GM23338 (cell line): ENCODE measurements at regions not wholly inside any gene's neighbourhood (a gene's known extent, or its start where the extent isn't known, plus 50 kb on each side); places are given as distances from the start of the nearest gene placed in this dataset.

Experiments used
- ATAC-seq: fragments of 200-7000 bp; cut with Tn5 transposase; 3 replicates; pipeline ENCODE4 v1.9.1; 2020
- DNase-seq: peaks from one replicate; pipeline ENCODE4 v3.0.0-alpha.2; 2015; ENCODE audit warnings: low spot score
- H2AFZ ChIP-seq: fragments of 200-600 bp; sonication (generic); 2 replicates; pipeline ENCODE4 v1.8.0; 2016; ENCODE audit warnings: antibody characterized with exemption, mild to moderate bottlenecking, moderate library complexity
- H3F3A ChIP-seq: fragments of 200-600 bp; sonication (generic); replicated peaks from 2 replicates; pipeline ENCODE4 v1.8.0; 2017; ENCODE audit warnings: antibody characterized with exemption, mixed run types, low read depth
- H3K27ac ChIP-seq: fragments of 200-600 bp; sonication (generic); 2 replicates; pipeline ENCODE4 v1.6.1; 2016; ENCODE audit warnings: low read depth
- H3K27me3 ChIP-seq: fragments of 200-600 bp; sonication (generic); 2 replicates; pipeline ENCODE4 v1.8.0; 2016; ENCODE audit warnings: mild to moderate bottlenecking, mixed run types, moderate library complexity; ENCODE audit not compliant: insufficient read depth
- H3K36me3 ChIP-seq: fragments of 200-600 bp; sonication (generic); 2 replicates; pipeline ENCODE4 v1.8.0; 2016; ENCODE audit warnings: mild to moderate bottlenecking; ENCODE audit not compliant: insufficient read depth
- H3K4me1 ChIP-seq: fragments of 200-600 bp; sonication (generic); 2 replicates; pipeline ENCODE4 v1.8.0; 2016; ENCODE audit warnings: mild to moderate bottlenecking, moderate library complexity; ENCODE audit not compliant: insufficient read depth
- H3K4me2 ChIP-seq: fragments of 200-600 bp; sonication (generic); 2 replicates; pipeline ENCODE4 v1.7.1; 2017; ENCODE audit warnings: mixed run types
- H3K4me3 ChIP-seq: fragments of 200-600 bp; sonication (generic); 2 replicates; pipeline ENCODE4 v1.6.1; 2016; ENCODE audit warnings: mixed run types
- H3K79me2 ChIP-seq: fragments of 200-600 bp; sonication (generic); replicated peaks from 2 replicates; pipeline ENCODE4 v1.8.0; 2017; ENCODE audit warnings: mild to moderate bottlenecking; ENCODE audit not compliant: insufficient read depth
- H3K9me2 ChIP-seq: fragments of 200-600 bp; sonication (generic); 2 replicates; pipeline ENCODE4 v1.8.0; 2017; ENCODE audit not compliant: insufficient read depth
- H4K20me1 ChIP-seq: fragments of 200-600 bp; sonication (generic); replicated peaks from 2 replicates; pipeline ENCODE4 v1.8.0; 2017; ENCODE audit warnings: mild to moderate bottlenecking; ENCODE audit not compliant: insufficient read depth
- H3K27ac Mint-ChIP-seq: 2 replicates; pipeline ENCODE4 v1.8.0; 2020; ENCODE audit warnings: inconsistent platforms, mild to moderate bottlenecking, moderate library complexity, mixed read lengths
- H3K27me3 Mint-ChIP-seq: 3 replicates; pipeline ENCODE4 v1.8.0; 2022; ENCODE audit warnings: low read depth, mild to moderate bottlenecking, moderate library complexity, mixed read lengths, inconsistent platforms; ENCODE audit not compliant: insufficient read depth, poor library complexity
- H3K36me3 Mint-ChIP-seq: 3 replicates; pipeline ENCODE4 v1.8.0; 2021; ENCODE audit warnings: low read depth, mild to moderate bottlenecking, inconsistent platforms, moderate library complexity, mixed read lengths
- H3K4me1 Mint-ChIP-seq: 3 replicates; pipeline ENCODE4 v1.8.0; 2020; ENCODE audit warnings: mild to moderate bottlenecking, inconsistent platforms, mixed read lengths
- H3K4me3 Mint-ChIP-seq: 3 replicates; pipeline ENCODE4 v1.8.0; 2021; ENCODE audit warnings: moderate library complexity, mild to moderate bottlenecking, inconsistent platforms, mixed read lengths
- H3K9me3 Mint-ChIP-seq: 3 replicates; pipeline ENCODE4 v1.8.0; 2020; ENCODE audit warnings: moderate library complexity, mild to moderate bottlenecking, inconsistent platforms, mixed read lengths
- EZH2 ChIP-seq: fragments of 200-600 bp; sonication (generic); IDR thresholded peaks from one replicate; pipeline ENCODE4 v1.8.0; 2017; ENCODE audit warnings: antibody characterized with exemption, mild to moderate bottlenecking, low read depth; ENCODE audit not compliant: unreplicated experiment
- EZH2phosphoT487 ChIP-seq: fragments of 200-600 bp; sonication (generic); IDR thresholded peaks from one replicate; pipeline ENCODE4 v1.8.1; 2018; ENCODE audit warnings: antibody characterized with exemption; ENCODE audit not compliant: unreplicated experiment
- JUNB ChIP-seq: IDR thresholded peaks from one replicate; pipeline ENCODE4 v1.6.1; 2016; ENCODE audit warnings: antibody characterized with exemption; ENCODE audit not compliant: unreplicated experiment
- NANOG ChIP-seq: IDR thresholded peaks from 2 replicates; pipeline ENCODE4 v1.6.1; 2016; ENCODE audit warnings: antibody characterized with exemption, borderline replicate concordance
- TF ChIP-seq, protein P1 (sequence below): IDR thresholded peaks from 2 replicates; pipeline ENCODE4 v1.6.1; 2016; ENCODE audit warnings: antibody characterized with exemption
- TF ChIP-seq, protein P2 (sequence below), 2 experiments: fragments of 200-600 bp in 1 of 2; sonication (generic) in 1 of 2; conservative IDR thresholded peaks; 2 replicates each; pipeline versions ENCODE4 v1.5.1 to v1.6.1; 2016 to 2017; ENCODE audit warnings: antibody characterized with exemption in 2 of 2, low read depth in 2 of 2, mild to moderate bottlenecking in 2 of 2, moderate library complexity in 1 of 2
- TF ChIP-seq, protein P3 (sequence below): fragments of 250-450 bp; sonication (Bioruptor Pico); IDR thresholded peaks from 2 replicates; pipeline ENCODE4 v1.5.0; 2020; ENCODE audit warnings: mild to moderate bottlenecking, moderate library complexity

GRCh38 chr13:47126432-47126831, 229.6 kb upstream of the HTR2A start:
- Histone ChIP-seq H3K79me2 (no peaks in the 10 kb centered on the region), H2AFZ (no peak overlapping the region), H3K9me2 (no peaks in the 10 kb centered on the region), H3K4me2 (no peak overlapping the region), H4K20me1 (no peaks in the 10 kb centered on the region), H3K4me1 (no peaks in the 10 kb centered on the region; the same call in 1 of the 2 replicates), H3F3A (no peaks in the 10 kb centered on the region), H3K27ac (no peak overlapping the region), H3K4me3 (no peak overlapping the region), H3K36me3 (no peaks in the 10 kb centered on the region), H3K27me3 (no peaks in the 10 kb centered on the region)
- H3K27me3 Mint-ChIP-seq: peaks cover 6% of the 10 kb centered on the region
- no peaks in the 10 kb centered on the region for H3K36me3 Mint-ChIP-seq
- ATAC-seq (no peak), DNase-seq (no peak)
- peaks cover 2% of the 10 kb centered on the region; the same call in 1 of the 3 replicates for H3K9me3 Mint-ChIP-seq
- H3K4me3 Mint-ChIP-seq: no peak overlapping the region
- peaks cover under 1% of the 10 kb centered on the region; the same call in 2 of the 3 replicates for H3K4me1 Mint-ChIP-seq
- TF ChIP-seq NANOG: no peak
- TF ChIP-seq, protein P1, sequence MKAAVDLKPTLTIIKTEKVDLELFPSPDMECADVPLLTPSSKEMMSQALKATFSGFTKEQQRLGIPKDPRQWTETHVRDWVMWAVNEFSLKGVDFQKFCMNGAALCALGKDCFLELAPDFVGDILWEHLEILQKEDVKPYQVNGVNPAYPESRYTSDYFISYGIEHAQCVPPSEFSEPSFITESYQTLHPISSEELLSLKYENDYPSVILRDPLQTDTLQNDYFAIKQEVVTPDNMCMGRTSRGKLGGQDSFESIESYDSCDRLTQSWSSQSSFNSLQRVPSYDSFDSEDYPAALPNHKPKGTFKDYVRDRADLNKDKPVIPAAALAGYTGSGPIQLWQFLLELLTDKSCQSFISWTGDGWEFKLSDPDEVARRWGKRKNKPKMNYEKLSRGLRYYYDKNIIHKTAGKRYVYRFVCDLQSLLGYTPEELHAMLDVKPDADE: no peak
- TF ChIP-seq, protein P2, sequence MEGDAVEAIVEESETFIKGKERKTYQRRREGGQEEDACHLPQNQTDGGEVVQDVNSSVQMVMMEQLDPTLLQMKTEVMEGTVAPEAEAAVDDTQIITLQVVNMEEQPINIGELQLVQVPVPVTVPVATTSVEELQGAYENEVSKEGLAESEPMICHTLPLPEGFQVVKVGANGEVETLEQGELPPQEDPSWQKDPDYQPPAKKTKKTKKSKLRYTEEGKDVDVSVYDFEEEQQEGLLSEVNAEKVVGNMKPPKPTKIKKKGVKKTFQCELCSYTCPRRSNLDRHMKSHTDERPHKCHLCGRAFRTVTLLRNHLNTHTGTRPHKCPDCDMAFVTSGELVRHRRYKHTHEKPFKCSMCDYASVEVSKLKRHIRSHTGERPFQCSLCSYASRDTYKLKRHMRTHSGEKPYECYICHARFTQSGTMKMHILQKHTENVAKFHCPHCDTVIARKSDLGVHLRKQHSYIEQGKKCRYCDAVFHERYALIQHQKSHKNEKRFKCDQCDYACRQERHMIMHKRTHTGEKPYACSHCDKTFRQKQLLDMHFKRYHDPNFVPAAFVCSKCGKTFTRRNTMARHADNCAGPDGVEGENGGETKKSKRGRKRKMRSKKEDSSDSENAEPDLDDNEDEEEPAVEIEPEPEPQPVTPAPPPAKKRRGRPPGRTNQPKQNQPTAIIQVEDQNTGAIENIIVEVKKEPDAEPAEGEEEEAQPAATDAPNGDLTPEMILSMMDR (conservative IDR thresholded peaks at IDR 0.05; ENCODE audit: low read depth in 2 of 2): peak in 1 of 2 experiments; percentile 26; a peak in 2 of 4 replicates
- no peak overlapping the region for H3K27ac Mint-ChIP-seq

- H3K27ac Mint-ChIP-seq: no peak overlapping the region
- Histone ChIP-seq H2AFZ (peak overlapping the region; percentile 56), H3K79me2 (no peaks in the 10 kb centered on the region), H3K36me3 (no peaks in the 10 kb centered on the region), H4K20me1 (no peaks in the 10 kb centered on the region), H3K4me2 (peak overlapping the region; percentile 25; the same call in 1 of the 2 replicates), H3K27me3 (no peaks in the 10 kb centered on the region), H3K27ac (no peak overlapping the region), H3K4me1 (peaks cover 19% of the 10 kb centered on the region), H3K4me3 (no peak overlapping the region), H3K9me2 (no peaks in the 10 kb centered on the region), H3F3A (no peaks in the 10 kb centered on the region)
- H3K4me3 Mint-ChIP-seq: no peak overlapping the region
- H3K4me1 Mint-ChIP-seq: peaks cover 24% of the 10 kb centered on the region
- peaks cover 2% of the 10 kb centered on the region; the same call in 1 of the 3 replicates for H3K9me3 Mint-ChIP-seq
- DNase-seq (no peak), ATAC-seq (no peak)
- peaks cover 2% of the 10 kb centered on the region for H3K27me3 Mint-ChIP-seq
- H3K36me3 Mint-ChIP-seq: no peaks in the 10 kb centered on the region
- no peak for TF ChIP-seq JUNB
- TF ChIP-seq EZH2phosphoT487: no peak
- TF ChIP-seq, protein P1: no peak
- TF ChIP-seq, protein P2 (conservative IDR thresholded peaks at IDR 0.05; ENCODE audit: low read depth in 2 of 2): no peak
- TF ChIP-seq, protein P3, sequence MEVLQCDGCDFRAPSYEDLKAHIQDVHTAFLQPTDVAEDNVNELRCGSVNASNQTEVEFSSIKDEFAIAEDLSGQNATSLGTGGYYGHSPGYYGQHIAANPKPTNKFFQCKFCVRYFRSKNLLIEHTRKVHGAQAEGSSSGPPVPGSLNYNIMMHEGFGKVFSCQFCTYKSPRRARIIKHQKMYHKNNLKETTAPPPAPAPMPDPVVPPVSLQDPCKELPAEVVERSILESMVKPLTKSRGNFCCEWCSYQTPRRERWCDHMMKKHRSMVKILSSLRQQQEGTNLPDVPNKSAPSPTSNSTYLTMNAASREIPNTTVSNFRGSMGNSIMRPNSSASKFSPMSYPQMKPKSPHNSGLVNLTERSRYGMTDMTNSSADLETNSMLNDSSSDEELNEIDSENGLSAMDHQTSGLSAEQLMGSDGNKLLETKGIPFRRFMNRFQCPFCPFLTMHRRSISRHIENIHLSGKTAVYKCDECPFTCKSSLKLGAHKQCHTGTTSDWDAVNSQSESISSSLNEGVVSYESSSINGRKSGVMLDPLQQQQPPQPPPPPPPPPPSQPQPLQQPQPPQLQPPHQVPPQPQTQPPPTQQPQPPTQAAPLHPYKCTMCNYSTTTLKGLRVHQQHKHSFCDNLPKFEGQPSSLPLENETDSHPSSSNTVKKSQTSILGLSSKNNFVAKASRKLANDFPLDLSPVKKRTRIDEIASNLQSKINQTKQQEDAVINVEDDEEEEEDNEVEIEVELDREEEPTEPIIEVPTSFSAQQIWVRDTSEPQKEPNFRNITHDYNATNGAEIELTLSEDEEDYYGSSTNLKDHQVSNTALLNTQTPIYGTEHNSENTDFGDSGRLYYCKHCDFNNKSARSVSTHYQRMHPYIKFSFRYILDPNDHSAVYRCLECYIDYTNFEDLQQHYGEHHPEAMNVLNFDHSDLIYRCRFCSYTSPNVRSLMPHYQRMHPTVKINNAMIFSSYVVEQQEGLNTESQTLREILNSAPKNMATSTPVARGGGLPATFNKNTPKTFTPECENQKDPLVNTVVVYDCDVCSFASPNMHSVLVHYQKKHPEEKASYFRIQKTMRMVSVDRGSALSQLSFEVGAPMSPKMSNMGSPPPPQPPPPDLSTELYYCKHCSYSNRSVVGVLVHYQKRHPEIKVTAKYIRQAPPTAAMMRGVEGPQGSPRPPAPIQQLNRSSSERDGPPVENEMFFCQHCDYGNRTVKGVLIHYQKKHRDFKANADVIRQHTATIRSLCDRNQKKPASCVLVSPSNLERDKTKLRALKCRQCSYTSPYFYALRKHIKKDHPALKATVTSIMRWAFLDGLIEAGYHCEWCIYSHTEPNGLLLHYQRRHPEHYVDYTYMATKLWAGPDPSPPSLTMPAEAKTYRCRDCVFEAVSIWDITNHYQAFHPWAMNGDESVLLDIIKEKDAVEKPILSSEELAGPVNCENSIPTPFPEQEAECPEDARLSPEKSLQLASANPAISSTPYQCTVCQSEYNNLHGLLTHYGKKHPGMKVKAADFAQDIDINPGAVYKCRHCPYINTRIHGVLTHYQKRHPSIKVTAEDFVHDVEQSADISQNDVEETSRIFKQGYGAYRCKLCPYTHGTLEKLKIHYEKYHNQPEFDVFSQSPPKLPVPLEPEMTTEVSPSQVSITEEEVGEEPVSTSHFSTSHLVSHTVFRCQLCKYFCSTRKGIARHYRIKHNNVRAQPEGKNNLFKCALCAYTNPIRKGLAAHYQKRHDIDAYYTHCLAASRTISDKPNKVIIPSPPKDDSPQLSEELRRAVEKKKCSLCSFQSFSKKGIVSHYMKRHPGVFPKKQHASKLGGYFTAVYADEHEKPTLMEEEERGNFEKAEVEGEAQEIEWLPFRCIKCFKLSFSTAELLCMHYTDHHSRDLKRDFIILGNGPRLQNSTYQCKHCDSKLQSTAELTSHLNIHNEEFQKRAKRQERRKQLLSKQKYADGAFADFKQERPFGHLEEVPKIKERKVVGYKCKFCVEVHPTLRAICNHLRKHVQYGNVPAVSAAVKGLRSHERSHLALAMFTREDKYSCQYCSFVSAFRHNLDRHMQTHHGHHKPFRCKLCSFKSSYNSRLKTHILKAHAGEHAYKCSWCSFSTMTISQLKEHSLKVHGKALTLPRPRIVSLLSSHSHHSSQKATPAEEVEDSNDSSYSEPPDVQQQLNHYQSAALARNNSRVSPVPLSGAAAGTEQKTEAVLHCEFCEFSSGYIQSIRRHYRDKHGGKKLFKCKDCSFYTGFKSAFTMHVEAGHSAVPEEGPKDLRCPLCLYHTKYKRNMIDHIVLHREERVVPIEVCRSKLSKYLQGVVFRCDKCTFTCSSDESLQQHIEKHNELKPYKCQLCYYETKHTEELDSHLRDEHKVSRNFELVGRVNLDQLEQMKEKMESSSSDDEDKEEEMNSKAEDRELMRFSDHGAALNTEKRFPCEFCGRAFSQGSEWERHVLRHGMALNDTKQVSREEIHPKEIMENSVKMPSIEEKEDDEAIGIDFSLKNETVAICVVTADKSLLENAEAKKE: no peak
- no peak for TF ChIP-seq EZH2
Measured at GRCh38 chr13:47121092-47121763, 224.4 kb upstream of the HTR2A start.
